ENCODE measurements at regions not wholly inside any gene's neighbourhood (a gene's known extent, or its start where the extent isn't known, plus 50 kb on each side); places are given as distances from the start of the nearest gene placed in this dataset.

- no peaks in the 10 kb centered on the region for H3K9me3 ChIP-seq (ENCODE audit: control insufficient read depth in 1 of 2, insufficient read depth in 1 of 2, low read depth in 1 of 2, low read length in 2 of 2)
- H3K4me1 ChIP-seq (ENCODE audit: control insufficient read depth in 1 of 2, insufficient read depth in 2 of 2, low read length in 2 of 2), result no peaks in the 10 kb centered on the region
- H3K4me2 ChIP-seq (ENCODE audit: low read length), result no peak overlapping the region
- H3K27ac ChIP-seq (ENCODE audit: low read depth, low read length), result no peak overlapping the region
- H3K9me2 ChIP-seq (ENCODE audit: insufficient read depth), result 0 out of 2 replicates have a peak, but pooled peaks cover 4% of the 10 kb centered on the region
- ChIA-PET POLR2A (no interaction called here), CTCF (no interaction called here), RAD21 (ENCODE audit: low non-redundant PET in 1 of 2, low total read pairs in 2 of 2, uncharacterized antibody in 2 of 2, unreplicated experiment in 2 of 2) (no interaction called here)
- no peak overlapping the region for H3K9ac ChIP-seq (ENCODE audit: low read length)
- H3K4me3 ChIP-seq (replicated peaks in 1 of 2; ENCODE audit: low read depth in 1 of 2, low read length in 2 of 2), result no peak overlapping the region
- no peaks in the 10 kb centered on the region for H3K27me3 ChIP-seq (ENCODE audit: insufficient read depth, low read length)
- no peaks in the 10 kb centered on the region for H3K36me3 ChIP-seq (ENCODE audit: control insufficient read depth in 1 of 2, insufficient read depth in 2 of 2, low read length in 2 of 2)
- intact Hi-C loops (cut with micrococcal nuclease), result no loop called here
- no TSS peak for BruUV-seq (replicated peaks)
- no peaks in the 10 kb centered on the region for H3K79me2 ChIP-seq (ENCODE audit: insufficient read depth, low read length)
- H4K20me1 ChIP-seq (ENCODE audit: insufficient read depth), result no peaks in the 10 kb centered on the region
- ATAC-seq, result no peak
- H2AFZ ChIP-seq (ENCODE audit: low read depth, low read length, poor library complexity, severe bottlenecking), result no peak overlapping the region
- TF ChIP-seq JUND (IDR thresholded peaks at IDR 0.05), result no peak
- no peak for TF ChIP-seq SRF (IDR thresholded peaks at IDR 0.05; ENCODE audit: low read depth)
- no peak for TF ChIP-seq ZBTB33 (IDR thresholded peaks at IDR 0.05; ENCODE audit: extremely low read depth, insufficient replicate concordance, low read length)
- no peak for TF ChIP-seq ZFX (IDR thresholded peaks at IDR 0.05)
- no peak for TF ChIP-seq POLR2A (IDR thresholded peaks at IDR 0.05; ENCODE audit: borderline replicate concordance, extremely low read depth, insufficient read depth, insufficient read length)
- TF ChIP-seq YY1 (IDR thresholded peaks at IDR 0.05; ENCODE audit: extremely low read depth, insufficient replicate concordance, low read depth, low read length), result no peak
- TF ChIP-seq EZH2phosphoT487 (IDR thresholded peaks at IDR 0.05; ENCODE audit: borderline replicate concordance), result no peak
- TF ChIP-seq EGR1 (IDR thresholded peaks at IDR 0.05; ENCODE audit: low read depth), result no peak
- no peak for TF ChIP-seq RAD21 (IDR thresholded peaks at IDR 0.05; ENCODE audit: low read depth)
- TF ChIP-seq SP1 (IDR thresholded peaks at IDR 0.05; ENCODE audit: low read depth), result no peak
- TF ChIP-seq CTCF (IDR thresholded peaks at IDR 0.05 in 2 of 3, conservative IDR thresholded peaks at IDR 0.05 in 1 of 3; ENCODE audit: borderline replicate concordance in 1 of 3, insufficient read depth in 1 of 3, low read depth in 2 of 3, low read length in 2 of 3), result no peak
- TF ChIP-seq POLR2AphosphoS5 (IDR thresholded peaks at IDR 0.05; ENCODE audit: low read depth, low read length), result no peak
- DNase-seq (ENCODE audit: low read depth, low spot score), result no peak
Measured at GRCh38 chr13:109595471-109595870, 190.9 kb downstream of the IRS2 start.

All from HCT116 (cell line).